GM18519 (cell line): ENCODE measurements at regions not wholly inside any gene's neighbourhood (a gene's known extent, or its start where the extent isn't known, plus 50 kb on each side); places are given as distances from the start of the nearest gene placed in this dataset.
"Not testable (repeated sequence)": the region's sequence is repeated elsewhere in the genome, so short reads cannot be mapped to it uniquely, and the experiment has no call there.

ENCODE experiments used
- ATAC-seq: cut with Tn5 transposase; IDR thresholded peaks from one replicate; pipeline ENCODE4 v1.9.1; 2021; ENCODE audit warnings: mild to moderate bottlenecking, moderate library complexity; ENCODE audit not compliant: unreplicated experiment, low FRiP score

DNA sequence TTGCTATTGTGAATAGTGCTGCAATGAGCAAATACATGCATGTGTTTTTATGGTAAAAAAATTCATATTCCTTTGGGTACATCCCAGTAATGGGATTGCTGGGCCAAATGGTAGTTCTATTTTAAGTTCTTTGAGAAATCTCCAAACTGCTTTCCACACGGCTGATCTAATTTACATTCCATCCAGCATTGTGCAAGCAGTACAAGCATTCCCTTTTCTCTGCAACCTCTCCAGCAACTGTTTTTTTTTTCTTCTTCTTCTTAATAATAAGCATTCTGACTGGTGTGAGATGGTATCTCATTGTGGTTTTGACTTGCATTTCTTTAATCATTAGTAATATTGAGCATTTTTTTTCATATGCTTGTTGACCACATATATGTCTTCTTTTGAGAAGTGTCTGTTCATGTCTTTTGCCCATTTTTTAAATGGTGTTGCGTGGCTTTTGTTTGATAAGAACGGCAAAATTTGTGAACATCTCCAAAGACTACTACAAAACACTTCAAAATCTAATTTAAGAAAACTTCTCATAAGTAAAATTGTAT, 136.1 kb upstream of the MYO3A start:
- no peak for ATAC-seq

- no peak for ATAC-seq
Observed at GRCh38 chr10:25804505-25804904, 129.5 kb upstream of the MYO3A start.

GRCh38 chr10:25805986-25806385, 128.0 kb upstream of the MYO3A start:
- ATAC-seq = no peak

- ATAC-seq = no peak
Observed at GRCh38 chr10:25808372-25808771, 125.7 kb upstream of the MYO3A start.

- no peak for ATAC-seq
Observed at GRCh38 chr10:25811052-25811685, 122.9 kb upstream of the MYO3A start.

DNA sequence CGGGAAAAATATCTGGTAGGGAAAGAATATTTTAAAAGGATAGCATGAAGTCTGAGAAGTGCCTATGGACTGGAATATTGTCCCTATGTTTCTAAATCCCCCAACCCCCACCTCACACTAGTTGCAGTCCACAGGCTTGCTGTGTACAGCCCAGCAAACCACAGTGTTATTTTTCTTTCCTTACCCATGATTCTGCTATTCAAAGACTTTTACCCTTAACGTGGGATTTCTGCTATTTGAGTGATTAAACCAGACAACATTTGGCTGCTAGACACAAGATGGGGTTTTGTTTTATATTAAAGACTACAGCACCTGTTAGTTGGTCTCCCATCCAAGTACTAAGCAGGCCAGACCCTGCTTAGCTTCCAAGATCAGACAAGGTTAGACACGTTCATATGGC, 120.5 kb upstream of the MYO3A start:
- ATAC-seq = no peak

DNA sequence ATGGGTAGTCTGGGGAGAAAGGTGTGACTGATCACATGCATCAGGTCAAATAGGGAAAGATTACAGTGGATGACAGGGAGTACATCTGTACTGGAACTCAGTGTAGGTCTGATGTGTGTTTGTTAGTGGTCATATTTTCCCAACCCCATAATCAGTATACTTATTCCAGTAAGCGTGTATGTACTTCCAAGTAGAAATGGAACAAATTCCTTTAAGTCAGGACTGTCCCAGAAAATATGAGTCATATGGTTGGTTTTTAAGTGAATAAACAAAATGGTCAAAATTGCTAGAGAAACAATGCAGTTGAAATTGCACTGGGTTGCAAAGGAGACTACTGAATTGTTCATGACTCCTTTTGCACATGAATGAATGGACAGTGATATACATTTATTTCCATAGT, 118.8 kb upstream of the MYO3A start:
- no peak for ATAC-seq

- no peak for ATAC-seq
Observed at GRCh38 chr10:25815999-25816768, 117.8 kb upstream of the MYO3A start.

GRCh38 chr10:25817200-25817599, 116.8 kb upstream of the MYO3A start:
- ATAC-seq = no peak

DNA sequence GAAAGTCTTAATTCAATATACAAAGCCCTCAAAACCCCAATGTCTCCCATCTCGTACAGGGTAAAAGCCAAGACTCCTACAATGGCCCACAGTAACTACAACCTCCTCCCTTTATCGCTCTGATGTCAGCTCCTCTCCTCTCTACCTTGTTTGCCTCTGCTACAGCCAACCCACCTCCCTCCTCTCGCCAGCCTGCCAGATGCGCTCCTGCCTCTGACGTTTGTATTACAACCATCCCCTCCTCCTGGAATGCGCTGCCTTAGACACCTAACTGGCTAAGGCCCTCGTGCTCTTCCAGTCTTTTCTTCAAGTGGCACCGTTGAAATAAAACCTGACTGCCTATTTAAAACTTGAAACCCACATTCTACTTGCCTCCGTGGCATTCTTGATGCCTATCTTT, 115.3 kb upstream of the MYO3A start:
- ATAC-seq = no peak

GRCh38 chr10:25820472-25820871, 113.6 kb upstream of the MYO3A start:
- no peak for ATAC-seq

- ATAC-seq = no peak
Observed at GRCh38 chr10:25820874-25821273, 113.2 kb upstream of the MYO3A start.

- ATAC-seq = no peak
Observed at GRCh38 chr10:25824050-25824449, 110.0 kb upstream of the MYO3A start.

- no peak for ATAC-seq
Observed at GRCh38 chr10:25828475-25828874, 105.6 kb upstream of the MYO3A start.

DNA sequence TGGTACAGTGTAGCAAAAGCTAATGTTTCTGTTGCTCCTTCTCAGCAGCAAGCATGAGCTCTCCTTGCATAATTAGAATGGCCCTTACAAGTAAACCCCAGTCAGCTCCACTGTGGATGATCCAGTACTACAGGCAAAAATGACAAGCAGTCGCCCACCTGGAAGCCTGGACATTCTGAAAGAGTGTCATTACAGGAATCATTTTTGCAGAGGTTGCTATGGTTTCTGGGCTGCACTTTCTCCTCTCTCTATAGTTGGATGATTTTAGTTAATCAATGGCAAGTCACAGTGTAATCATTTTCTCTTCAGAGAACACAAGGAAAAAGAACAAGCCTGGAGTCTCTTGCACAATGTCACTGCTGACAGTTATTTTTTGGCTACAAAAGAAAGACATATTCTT, 102.9 kb upstream of the MYO3A start:
- no peak for ATAC-seq

GRCh38 chr10:25839683-25840082, 94.3 kb upstream of the MYO3A start:
- ATAC-seq = no peak

DNA sequence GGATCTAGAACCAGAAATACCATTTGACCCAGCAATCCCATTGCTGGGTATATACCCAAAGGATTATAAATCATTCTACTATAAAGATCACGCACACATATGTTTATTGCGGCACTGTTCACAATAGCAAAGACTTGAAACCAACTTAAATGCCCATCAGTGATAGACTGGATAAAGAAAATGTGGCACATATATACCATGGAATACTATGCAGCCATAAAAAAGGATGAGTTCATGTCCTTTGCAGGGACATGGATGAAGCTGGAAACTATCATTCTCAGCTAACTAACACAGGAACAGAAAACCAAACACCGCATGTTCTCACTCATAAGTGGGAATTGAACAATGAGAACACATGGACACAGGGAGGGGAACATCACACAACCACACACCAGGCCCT, 93.2 kb upstream of the MYO3A start:
- not testable (repeated sequence) for ATAC-seq

- no peak for ATAC-seq
Observed at GRCh38 chr10:25842146-25842545, 91.9 kb upstream of the MYO3A start.

GRCh38 chr10:25843551-25844170, 90.4 kb upstream of the MYO3A start:
- no peak for ATAC-seq

DNA sequence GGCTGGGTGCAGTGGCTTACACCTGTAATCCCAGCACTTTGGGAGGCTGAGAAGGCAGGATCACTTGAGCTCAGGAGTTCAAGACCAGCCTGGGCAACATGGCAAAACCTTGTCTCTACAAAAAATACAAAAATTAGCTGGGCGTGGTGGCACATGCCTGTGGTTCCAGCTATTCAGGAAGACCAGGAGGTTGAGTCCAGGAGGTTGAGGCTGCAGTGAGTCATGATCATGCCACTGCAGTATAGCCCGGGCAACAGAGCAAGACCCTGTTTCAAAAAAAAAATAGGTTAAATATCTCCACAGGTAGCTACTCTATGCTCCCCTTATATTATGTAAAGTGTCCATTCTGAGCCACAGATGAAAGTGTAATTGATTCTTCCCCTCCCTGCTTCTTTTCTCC, 89.3 kb upstream of the MYO3A start:
- not testable (repeated sequence) for ATAC-seq

DNA sequence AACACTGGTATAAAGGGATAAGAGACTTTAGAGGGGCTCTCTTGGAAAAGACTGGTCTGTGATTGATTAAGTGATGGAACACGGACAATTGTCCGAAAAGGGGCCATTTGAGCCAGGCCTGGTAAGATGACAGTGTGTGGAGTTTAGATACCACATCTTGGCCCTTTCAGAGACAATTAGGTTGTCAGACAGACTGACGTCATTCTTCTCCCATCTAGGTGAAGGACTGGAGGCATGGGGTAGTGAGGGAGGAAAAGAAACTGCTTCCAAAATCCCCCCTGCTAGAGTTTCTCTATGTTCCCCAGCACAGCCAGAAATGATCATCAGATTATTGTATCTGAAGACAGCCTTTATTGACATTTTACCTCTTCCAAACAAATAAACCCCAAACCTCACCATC, 84.8 kb upstream of the MYO3A start:
- no peak for ATAC-seq

DNA sequence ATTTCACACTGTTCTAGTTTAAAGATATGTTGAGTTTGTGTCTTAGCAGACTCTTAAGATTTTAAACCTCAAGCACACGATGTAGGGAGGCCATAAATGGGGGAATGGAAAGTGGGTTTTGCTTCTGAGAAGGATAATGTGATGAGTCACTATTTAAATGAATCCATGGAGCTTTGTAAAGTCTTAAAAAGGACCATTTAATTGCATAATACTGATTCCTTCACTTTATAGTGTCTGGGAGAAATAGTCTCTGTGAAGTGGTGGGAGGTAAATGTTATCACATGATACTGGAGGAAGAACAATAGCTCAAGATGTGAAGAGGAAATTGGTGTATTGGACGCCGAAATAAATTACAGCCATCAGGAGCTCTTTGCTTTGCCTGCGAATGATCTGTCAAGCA, 84.0 kb upstream of the MYO3A start:
- ATAC-seq = no peak
